Fibroblast of lung (primary cell): ENCODE measurements at regions not wholly inside any gene's neighbourhood (a gene's known extent, or its start where the extent isn't known, plus 50 kb on each side); places are given as distances from the start of the nearest gene placed in this dataset.

Experiments used
- DNase-seq, 2 donors: peaks; one replicate each; pipeline versions ENCODE4 v3.0.0 to v3.0.0-alpha.2; 2010; ENCODE audit warnings: low read depth in 2 of 2
- H2AFZ ChIP-seq: 2 replicates; pipeline ENCODE4 v1.5.1; 2012; ENCODE audit warnings: low read length, control low read depth, inconsistent platforms
- H3K27ac ChIP-seq: 2 replicates; pipeline ENCODE4 v1.5.1; 2011; ENCODE audit warnings: low read length, control low read depth; ENCODE audit not compliant: insufficient read depth
- H3K27me3 ChIP-seq: 2 replicates; pipeline ENCODE4 v1.5.1; 2011; ENCODE audit warnings: mild to moderate bottlenecking, low read length; ENCODE audit not compliant: control insufficient read depth, insufficient read depth
- H3K36me3 ChIP-seq: 2 replicates; pipeline ENCODE4 v1.5.1; 2011; ENCODE audit warnings: low read length; ENCODE audit not compliant: control insufficient read depth, insufficient read depth
- H3K4me1 ChIP-seq: 2 replicates; pipeline ENCODE4 v1.5.1; 2011; ENCODE audit warnings: low read length; ENCODE audit not compliant: control insufficient read depth, insufficient read depth; ENCODE audit errors: extremely low read depth
- H3K4me2 ChIP-seq: 2 replicates; pipeline ENCODE4 v1.5.1; 2011; ENCODE audit warnings: low read length, control low read depth; ENCODE audit not compliant: insufficient read depth; ENCODE audit errors: extremely low read depth
- H3K4me3 ChIP-seq, 4 experiments: fragments of 200-600 bp in 1 of 4; sonication (generic) in 1 of 4; replicated peaks in 1 of 4; 2 replicates each; pipeline ENCODE4 v1.5.1; 2011 to 2016; ENCODE audit warnings: low read length in 4 of 4, low read depth in 3 of 4, mild to moderate bottlenecking in 3 of 4, control low read depth in 2 of 4, inconsistent platforms in 1 of 4, mixed read lengths in 1 of 4; ENCODE audit not compliant: insufficient read depth in 1 of 4; ENCODE audit errors: control extremely low read depth in 1 of 4
- H3K79me2 ChIP-seq: 2 replicates; pipeline ENCODE4 v1.5.1; 2012; ENCODE audit warnings: mild to moderate bottlenecking, low read length, inconsistent platforms; ENCODE audit not compliant: control insufficient read depth, insufficient read depth
- H3K9ac ChIP-seq: 2 replicates; pipeline ENCODE4 v1.5.1; 2011; ENCODE audit warnings: mild to moderate bottlenecking, low read length, control low read depth; ENCODE audit not compliant: insufficient read depth
- H3K9me3 ChIP-seq: 2 replicates; pipeline ENCODE4 v1.5.1; 2012; ENCODE audit warnings: low read depth, low read length; ENCODE audit not compliant: control insufficient read depth, insufficient read depth
- H4K20me1 ChIP-seq: 2 replicates; pipeline ENCODE4 v1.5.1; 2011; ENCODE audit warnings: low read length; ENCODE audit not compliant: control insufficient read depth, insufficient read depth; ENCODE audit errors: extremely low read depth
- EZH2 ChIP-seq: IDR thresholded peaks from 2 replicates; pipeline ENCODE4 v1.5.1; 2012; ENCODE audit warnings: low read length, control low read depth, mild to moderate bottlenecking; ENCODE audit errors: missing control alignments
- TF ChIP-seq, protein P1 (sequence below), 2 donors: IDR thresholded peaks in 1 of 2; conservative IDR thresholded peaks in 1 of 2; 1 replicate in 1 of 2; 2 replicates in 1 of 2; pipeline ENCODE4 v1.5.1; 2011 to 2012; ENCODE audit warnings: low read length in 2 of 2, control low read depth in 1 of 2, inconsistent platforms in 1 of 2, low read depth in 1 of 2, mild to moderate bottlenecking in 1 of 2

DNA sequence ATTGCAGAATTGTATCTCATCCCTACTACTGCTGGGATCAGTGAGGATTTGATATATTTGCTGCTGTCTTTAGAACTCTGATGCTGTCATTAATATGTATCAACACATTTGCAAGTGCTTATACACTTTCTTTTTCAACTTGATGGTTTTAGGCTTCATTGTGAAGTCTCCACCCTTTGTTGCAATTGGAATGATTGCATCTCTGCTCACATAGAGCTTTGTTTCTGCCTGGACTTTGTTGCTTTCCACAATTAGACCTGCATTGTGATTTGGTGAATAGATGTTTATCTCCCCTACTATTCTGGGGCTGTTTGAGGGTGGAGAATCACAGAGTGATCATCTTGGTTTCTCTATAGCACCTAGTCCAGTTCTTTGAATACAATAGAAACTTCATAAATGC, 666.7 kb downstream of the EPM2A start:
- Histone ChIP-seq H3K9ac (no peak overlapping the region), H3K27ac (no peak overlapping the region), H3K4me3 (no peak overlapping the region), H4K20me1 (no peaks in the 10 kb centered on the region), H3K9me3 (no peaks in the 10 kb centered on the region), H3K4me2 (no peak overlapping the region), H3K36me3 (no peaks in the 10 kb centered on the region), H3K27me3 (no peaks in the 10 kb centered on the region), H3K79me2 (no peaks in the 10 kb centered on the region), H2AFZ (no peak overlapping the region), H3K4me1 (peaks cover 9% of the 10 kb centered on the region)
- no peak for DNase-seq
- no peak for TF ChIP-seq EZH2
- TF ChIP-seq, protein P1, sequence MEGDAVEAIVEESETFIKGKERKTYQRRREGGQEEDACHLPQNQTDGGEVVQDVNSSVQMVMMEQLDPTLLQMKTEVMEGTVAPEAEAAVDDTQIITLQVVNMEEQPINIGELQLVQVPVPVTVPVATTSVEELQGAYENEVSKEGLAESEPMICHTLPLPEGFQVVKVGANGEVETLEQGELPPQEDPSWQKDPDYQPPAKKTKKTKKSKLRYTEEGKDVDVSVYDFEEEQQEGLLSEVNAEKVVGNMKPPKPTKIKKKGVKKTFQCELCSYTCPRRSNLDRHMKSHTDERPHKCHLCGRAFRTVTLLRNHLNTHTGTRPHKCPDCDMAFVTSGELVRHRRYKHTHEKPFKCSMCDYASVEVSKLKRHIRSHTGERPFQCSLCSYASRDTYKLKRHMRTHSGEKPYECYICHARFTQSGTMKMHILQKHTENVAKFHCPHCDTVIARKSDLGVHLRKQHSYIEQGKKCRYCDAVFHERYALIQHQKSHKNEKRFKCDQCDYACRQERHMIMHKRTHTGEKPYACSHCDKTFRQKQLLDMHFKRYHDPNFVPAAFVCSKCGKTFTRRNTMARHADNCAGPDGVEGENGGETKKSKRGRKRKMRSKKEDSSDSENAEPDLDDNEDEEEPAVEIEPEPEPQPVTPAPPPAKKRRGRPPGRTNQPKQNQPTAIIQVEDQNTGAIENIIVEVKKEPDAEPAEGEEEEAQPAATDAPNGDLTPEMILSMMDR (conservative IDR thresholded peaks at IDR 0.05 in 1 of 2, IDR thresholded peaks at IDR 0.05 in 1 of 2; ENCODE audit: low read depth in 1 of 2, low read length in 2 of 2) = no peak

DNA sequence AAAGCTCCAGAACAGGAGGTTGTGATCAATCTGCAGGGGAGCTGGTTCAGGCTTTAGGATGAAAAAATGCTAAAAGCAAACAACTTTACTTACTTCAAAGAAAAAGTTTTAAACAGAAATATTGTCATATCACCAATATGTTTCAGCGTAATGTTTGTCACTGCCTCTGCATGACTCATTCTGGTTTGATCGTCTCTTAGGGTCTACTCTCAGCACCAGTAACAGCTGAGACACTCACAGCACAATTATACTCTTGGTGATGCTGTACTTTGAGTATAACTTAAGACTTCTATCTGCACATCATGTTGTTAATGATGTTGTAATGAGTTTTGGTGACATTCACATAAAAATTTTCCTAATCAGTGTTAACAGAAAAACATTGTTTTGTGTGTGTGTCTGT, 665.4 kb downstream of the EPM2A start:
- Histone ChIP-seq H2AFZ (no peak overlapping the region), H3K36me3 (no peaks in the 10 kb centered on the region), H3K4me1 (peaks cover 9% of the 10 kb centered on the region), H4K20me1 (no peaks in the 10 kb centered on the region), H3K79me2 (no peaks in the 10 kb centered on the region), H3K27me3 (no peaks in the 10 kb centered on the region), H3K27ac (no peak overlapping the region), H3K4me2 (no peak overlapping the region), H3K9me3 (no peaks in the 10 kb centered on the region), H3K4me3 (no peak overlapping the region), H3K9ac (no peak overlapping the region)
- DNase-seq = peak in 1 of 2 donors; percentile 23
- TF ChIP-seq, protein P1 (conservative IDR thresholded peaks at IDR 0.05 in 1 of 2, IDR thresholded peaks at IDR 0.05 in 1 of 2; ENCODE audit: low read depth in 1 of 2, low read length in 2 of 2) = no peak
- TF ChIP-seq EZH2 = no peak

DNA sequence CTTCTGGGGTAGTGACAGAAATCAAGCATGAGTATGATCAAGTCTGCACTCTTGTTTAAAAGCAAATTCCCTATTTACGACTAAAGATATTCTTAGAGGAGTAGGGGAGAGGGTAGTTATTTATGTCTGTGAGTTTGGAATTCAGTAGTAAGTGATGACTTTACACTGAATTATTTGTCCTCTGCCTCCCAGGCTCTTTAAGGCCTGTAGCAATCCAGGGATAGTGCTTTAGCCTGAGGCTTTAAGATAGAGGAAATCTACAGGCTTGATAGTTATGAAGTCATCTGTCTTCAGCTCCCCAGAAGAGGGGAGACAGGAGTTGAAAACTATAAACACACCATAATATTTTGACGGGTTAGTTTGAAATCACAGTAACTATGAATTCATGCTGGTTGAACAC, 664.5 kb downstream of the EPM2A start:
- TF ChIP-seq EZH2 = no peak
- TF ChIP-seq, protein P1 (conservative IDR thresholded peaks at IDR 0.05 in 1 of 2, IDR thresholded peaks at IDR 0.05 in 1 of 2; ENCODE audit: low read depth in 1 of 2, low read length in 2 of 2) = no peak
- Histone ChIP-seq H3K4me2 (no peak overlapping the region), H2AFZ (no peak overlapping the region), H3K4me1 (peaks cover 9% of the 10 kb centered on the region), H3K79me2 (no peaks in the 10 kb centered on the region), H3K9ac (no peak overlapping the region), H4K20me1 (no peaks in the 10 kb centered on the region), H3K4me3 (no peak overlapping the region), H3K27me3 (no peaks in the 10 kb centered on the region), H3K27ac (peak overlapping the region; percentile 27), H3K36me3 (no peaks in the 10 kb centered on the region), H3K9me3 (no peaks in the 10 kb centered on the region)
- peak; percentile 7 to 68 for DNase-seq
